GM19395 (cell line): ENCODE measurements at regions not wholly inside any gene's neighbourhood (a gene's known extent, or its start where the extent isn't known, plus 50 kb on each side); places are given as distances from the start of the nearest gene placed in this dataset.
"Not testable (repeated sequence)": the region's sequence is repeated elsewhere in the genome, so short reads cannot be mapped to it uniquely, and the experiment has no call there.

Experiments used
- ATAC-seq: cut with Tn5 transposase; IDR thresholded peaks from one replicate; pipeline ENCODE4 v1.9.1; 2021; ENCODE audit warnings: mild to moderate bottlenecking, moderate library complexity; ENCODE audit not compliant: unreplicated experiment

DNA sequence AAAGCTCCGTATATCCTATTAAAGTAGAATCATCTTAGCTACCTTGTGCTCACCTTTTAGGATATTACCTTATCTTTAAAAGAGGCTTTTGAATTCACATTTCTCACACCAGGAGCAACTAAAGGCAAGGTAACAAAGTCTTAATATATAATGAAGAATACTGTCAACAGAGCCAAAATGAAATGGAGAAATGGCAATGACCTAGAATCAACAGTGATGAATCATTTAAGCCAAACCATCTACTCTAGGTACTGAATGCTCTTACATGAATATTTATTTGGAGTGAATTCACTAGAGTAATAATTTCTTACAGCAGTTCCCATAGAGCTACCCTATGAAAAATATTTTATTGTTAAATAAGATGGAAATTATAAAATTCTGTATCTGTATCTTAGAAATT, 421.0 kb downstream of the RND3 start:
- no peak for ATAC-seq

DNA sequence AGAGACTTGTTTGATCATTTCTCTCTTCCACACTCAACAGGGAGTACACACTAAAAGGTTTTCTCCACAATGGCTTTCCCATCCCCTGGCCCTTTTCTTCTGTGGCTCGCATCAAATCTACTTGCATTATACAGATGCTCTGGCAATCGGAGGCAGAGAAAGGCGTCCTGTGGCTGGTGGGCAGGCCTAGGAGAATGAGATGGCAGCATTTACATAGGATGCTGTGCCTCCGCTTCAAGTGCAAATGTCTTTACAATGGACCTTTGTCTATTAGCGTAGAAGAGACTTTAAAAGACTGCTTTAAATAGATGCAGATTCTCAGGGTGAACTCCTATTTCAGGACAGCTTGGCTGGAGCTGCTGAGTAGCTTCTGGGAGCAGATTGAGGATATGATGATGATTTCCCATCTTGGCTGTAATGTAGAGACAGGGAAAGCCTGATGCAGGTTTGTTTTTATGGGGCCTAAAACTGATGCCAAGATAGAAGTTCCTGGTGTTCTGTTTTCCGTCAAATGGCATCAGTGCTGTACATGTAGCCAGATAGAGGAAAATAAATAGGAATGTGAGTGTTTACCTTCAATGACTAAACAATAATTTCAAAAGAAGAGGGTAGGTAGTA, 423.4 kb downstream of the RND3 start:
- no peak for ATAC-seq

DNA sequence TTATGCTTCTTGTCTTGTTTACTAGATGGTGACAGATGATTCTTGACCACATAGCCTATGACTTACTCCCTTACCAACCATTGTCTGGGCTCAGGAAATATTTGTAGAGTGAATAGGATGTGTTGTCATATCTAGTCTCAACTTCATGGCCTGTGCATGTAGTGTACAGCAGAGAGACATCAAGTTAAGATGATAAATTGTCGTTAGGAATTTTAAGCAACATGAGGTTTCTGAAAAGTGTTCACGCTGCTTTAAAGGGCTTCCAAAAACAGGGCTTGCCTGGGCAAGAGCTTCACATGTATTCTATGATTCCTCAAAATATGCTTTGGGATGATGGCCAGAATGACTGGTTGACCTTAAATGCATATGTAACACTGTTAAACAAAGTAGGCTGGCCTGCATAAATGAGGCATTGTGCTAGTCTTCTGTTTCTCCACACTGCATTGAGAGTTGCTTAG, 424.0 kb downstream of the RND3 start:
- no peak for ATAC-seq

DNA sequence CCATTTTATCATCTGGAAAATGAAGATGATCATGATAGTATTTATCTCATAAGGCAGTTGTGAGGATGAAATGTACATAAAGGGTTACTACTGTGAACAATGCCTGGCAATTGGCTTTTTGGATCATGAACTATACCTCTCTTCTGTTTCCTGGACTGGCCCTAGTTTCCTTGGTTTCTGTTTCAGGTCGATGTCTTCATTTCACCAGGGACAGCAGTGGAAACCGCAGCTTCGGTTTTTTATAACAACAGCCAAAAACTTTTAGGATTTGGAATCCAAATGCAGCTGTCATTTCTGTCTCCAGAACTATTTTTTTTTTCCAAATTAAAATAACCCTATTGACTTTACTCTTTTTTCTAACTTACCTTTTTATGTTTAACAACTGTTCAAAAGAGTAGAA, 425.1 kb downstream of the RND3 start:
- no peak for ATAC-seq

DNA sequence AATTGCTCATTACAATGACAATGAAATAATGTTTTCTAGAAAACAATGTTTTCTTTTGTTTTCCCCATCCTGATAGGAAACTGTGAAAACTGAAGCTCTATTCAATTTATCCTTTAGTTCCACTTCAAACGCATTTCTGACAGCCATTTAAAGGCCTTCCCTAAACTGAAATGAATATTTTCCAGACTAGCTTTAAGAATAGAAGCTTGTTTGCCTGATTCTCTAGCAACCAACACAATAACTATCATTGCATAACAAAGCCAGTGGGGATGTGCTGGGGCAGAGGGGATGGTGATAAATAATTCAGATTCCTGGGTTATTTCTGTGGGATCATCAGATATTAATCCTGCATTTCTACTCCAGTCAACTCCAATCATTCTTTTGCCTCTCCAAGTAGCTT, 427.1 kb downstream of the RND3 start:
- no peak for ATAC-seq

DNA sequence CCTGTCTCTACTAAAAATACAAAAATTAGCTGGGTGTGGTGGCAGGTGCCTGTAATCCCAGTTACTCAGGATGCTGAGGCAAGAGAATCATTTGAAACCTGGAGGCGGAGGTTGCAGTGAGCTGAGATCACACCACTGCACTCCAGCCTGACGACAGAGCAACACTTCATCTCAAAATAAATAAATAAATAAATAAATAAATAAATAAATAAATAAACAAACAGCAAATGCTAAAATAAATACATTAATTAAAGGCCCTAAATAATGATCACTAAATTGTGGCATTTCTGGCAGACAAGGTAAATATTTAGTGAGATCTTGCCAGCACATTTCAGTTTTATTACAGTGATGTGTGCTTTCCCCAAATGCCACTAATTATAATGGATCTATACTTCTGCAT, 427.8 kb downstream of the RND3 start:
- not testable (repeated sequence) for ATAC-seq

DNA sequence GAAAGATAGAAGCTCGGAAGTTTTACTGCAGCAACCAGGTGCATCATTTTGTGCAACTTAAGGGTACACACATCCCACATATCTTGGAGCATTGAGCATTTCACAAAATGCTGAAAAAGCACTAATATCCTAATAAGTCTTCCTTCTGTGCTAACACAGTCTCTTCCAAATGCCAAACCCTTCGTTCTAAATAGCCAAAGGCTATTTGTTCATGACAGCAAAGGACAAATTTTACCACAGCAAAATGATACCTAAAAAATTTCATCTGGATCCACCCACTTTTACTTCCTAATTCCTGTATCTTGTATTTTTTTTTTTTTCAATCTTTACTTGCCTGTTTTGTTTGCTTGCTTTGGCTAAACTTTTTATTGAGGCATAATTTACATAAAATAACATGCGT, 435.0 kb downstream of the RND3 start:
- no peak for ATAC-seq

DNA sequence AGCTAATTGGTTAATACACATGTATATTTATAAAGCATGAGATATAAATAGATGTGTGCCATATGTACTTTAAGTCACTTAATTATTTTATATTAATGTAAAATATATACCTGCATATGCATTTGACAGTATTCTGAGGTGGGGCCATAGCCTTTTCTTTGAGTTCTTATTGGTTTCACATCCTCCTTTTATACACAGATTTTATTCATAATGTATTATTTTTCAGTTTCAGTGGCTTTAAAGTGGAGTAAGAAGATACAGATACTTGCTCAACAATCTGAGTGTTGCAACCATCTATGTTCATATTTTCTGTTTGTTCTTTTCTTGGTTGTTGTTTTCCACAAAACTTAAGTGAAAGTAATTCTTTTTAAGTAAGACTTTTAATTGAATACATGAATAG, 436.5 kb downstream of the RND3 start:
- ATAC-seq: no peak

DNA sequence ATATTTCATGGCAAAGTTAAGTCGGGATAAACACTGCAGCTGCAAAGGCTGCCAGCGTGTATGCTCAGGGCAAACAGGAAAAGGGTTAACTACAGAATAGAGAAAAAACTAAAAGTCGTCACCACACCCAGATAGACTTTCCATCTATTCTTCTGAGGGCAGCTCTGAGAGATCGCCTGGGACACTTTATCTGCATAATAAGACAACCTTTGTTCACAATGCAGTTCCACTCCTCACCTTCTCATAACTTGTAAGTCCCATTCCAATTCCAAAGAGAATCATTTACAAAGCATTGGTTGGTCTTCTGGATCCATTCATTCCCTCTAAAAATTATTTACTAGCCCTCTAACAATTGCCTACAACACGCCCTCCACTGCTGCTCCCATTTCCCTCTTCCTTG, 437.4 kb downstream of the RND3 start:
- no peak for ATAC-seq

DNA sequence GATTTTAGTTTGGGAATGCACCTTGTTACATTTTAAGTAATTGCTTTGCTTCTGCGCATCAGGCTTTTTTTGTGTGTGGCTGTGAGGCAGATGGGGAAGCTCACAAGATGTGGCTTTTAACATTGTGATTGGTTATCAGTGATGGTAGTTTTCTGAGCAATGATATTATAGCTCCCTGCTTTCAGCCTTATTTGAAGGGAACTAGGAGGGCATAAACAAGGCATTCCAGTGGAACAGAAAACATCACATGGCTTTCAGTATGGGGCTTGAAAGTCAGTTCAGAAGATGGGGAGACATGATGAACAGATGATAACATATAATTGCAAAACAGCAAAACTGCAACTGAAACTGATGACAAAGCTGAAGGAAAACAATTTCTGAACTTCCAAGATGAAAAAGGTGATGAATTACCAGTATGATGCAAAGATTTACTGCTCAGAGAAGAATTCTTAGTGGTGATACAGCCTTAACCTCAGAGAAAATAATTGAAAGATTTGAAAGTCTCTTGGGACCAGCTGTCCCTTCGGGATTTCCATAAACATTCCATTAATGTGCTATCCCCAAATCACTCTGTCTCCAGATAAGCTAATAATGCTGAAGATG, 439.7 kb downstream of the RND3 start:
- ATAC-seq: no peak

DNA sequence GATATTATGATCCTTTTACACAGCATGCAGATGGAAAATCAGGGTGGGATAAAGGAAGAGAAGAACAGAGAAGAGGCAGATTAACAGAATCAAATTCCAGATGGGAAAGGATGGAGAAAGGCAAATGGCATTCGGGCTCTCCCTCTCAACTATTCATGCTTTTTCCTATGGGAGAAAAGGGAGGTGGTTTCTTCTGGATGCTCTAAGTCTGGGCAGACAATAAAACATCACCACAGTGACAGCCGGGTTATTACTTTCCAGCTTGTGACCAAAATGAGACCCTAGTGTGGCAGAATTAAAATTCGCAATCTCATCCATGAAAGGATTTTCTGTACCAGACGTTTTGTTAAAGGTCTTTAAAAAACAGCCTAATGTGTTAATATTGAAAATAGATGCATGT, 440.7 kb downstream of the RND3 start:
- ATAC-seq: no peak

DNA sequence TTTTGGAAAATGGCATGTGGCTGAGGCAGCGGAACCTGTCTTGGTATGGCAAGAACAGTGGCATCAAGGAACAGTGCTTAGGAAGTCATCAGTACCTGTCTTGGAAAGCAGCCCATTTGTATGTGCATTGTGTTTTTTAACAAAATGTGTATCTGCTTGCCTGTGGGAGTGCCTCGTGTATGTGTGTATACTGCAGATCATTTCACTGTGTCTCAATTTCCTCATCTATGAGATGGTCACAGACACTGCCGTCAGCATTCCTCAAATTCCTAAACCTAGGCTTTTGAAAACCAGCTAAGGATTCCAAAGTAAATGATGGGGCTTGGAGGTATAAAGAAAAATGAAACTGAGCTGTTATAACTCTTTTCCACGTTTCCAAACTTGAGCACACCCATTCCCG, 441.3 kb downstream of the RND3 start:
- ATAC-seq: no peak

DNA sequence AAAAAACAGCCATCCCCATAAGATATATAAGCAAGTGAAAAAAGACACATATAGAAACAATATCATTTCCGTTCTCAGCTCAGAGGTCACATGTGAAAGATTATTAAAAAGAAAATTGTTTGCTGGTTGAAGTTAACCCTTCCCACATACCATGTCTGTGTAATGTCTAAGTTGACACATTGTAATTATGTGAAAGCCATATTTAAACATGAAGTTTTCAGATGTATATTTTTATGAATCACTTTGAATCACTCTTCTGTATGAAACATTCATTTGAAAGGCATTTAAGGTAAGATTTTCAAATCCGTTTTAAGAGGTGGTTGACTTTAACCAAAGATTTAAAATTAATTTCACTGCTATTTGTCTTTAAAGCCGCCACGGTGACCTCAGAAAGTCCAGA, 441.9 kb downstream of the RND3 start:
- ATAC-seq: no peak

DNA sequence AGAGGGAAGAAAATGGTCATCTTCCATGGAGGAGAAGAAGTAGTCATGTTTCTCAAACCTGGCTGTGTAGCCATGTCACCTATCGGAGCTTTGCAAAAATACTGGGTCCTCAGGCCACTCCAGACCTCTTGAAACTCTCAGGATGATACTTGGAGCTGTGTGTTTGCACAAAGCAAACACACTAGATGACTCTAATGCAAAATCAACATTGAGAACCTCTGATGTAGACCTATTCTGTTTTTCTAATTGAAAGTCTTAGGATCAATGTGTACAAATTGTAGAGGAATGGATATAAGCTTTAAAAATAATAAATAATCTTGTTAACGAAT, 444.3 kb downstream of the RND3 start:
- ATAC-seq: no peak

DNA sequence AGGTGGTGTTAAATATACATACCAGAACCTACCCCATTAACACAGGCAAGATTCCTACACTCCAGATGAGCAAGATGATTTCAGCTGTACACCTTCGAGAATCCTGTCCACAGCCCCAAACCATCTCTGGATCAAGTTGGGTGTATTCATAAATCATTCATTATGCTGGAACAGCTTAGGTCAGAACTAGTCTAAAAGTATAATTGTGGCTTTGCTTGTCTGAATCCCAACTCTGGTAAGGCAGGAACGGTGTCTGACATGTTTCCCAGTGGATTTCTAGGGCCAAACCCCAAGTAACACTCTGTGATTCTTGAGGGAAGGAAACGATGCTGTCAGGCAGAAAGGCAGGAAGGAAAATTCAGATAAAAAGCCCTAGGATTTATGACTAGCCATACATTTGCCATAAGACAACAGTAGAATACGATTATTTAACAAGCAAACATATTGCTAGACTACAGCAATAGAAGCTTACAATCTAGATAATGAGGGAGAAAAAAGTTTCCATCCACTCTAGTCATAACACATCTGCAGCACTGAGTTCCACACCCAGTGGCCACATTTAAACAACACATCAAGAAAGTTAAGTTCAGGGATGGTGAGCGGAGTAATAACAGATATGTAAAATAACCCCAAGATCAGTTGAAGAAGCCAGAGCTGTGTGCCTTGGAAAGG, 444.8 kb downstream of the RND3 start:
- no peak for ATAC-seq

DNA sequence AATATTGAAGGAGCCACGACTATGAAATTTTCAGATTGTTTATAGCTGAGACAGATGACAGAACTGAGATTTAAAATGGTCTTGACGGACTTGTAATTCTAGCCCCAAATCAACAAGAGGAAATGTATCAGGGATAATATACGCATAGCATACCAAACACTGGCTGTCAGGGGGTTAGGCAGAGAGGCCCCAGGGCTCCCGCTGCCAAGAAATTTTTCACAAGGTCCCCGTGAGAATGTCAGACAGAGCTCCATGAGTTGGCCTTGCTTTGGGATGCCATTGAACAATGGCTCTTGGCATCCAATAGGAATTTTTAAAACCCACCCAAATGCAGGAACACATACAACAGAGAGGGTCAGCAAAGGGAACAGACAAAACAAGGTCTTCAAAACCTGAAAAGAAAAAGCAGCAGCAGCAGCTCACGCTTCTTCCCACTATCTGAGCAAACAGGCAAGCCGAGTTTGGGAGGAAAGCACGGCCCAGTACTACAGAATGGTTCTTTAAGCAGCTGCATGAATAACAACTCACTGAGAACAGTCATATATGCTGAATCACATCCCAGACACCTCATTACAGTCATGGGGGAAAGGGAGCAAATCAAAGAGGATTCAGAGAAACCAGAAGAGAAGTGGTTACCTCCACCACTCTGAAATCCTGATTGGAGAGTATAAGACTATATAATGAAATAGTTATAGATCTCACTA, 445.6 kb downstream of the RND3 start:
- no peak for ATAC-seq

DNA sequence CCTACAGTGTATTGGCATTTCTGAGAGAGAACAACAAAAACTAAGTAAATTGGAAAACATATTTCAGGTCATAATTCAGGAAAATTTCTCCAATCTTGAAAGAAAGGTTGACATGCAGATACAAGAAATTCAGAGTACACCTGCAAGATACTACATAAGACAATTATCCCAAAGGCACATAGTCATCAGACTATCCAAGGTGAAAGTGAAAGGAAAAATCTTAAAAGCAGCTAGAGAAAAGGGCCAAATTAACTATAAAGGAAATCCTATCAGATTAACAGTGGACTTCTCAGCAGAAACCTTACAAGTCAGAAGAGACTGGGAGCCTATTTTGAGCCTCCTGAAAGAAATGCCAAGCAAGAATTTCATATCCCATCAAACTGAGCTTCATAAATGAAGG, 449.0 kb upstream of the MMADHC start:
- no peak for ATAC-seq

DNA sequence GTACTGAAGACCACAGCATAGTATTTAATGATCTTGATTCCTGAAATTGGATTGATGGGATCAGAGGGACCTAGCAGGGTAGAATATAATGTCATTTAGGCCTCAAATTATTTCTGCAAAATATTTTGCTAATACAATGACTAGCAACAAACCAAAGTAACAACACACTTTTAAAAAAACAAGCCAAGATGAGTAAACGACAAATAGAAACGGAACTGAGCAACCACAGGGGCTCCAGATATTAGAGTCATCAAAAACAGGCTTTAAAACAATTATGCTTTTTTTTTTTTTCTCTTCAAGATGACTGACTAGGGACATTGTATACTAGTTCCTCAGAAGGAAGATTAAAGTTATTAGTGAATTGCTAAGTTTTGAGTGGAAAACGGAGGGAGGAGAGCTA, 447.1 kb upstream of the MMADHC start:
- no peak for ATAC-seq

DNA sequence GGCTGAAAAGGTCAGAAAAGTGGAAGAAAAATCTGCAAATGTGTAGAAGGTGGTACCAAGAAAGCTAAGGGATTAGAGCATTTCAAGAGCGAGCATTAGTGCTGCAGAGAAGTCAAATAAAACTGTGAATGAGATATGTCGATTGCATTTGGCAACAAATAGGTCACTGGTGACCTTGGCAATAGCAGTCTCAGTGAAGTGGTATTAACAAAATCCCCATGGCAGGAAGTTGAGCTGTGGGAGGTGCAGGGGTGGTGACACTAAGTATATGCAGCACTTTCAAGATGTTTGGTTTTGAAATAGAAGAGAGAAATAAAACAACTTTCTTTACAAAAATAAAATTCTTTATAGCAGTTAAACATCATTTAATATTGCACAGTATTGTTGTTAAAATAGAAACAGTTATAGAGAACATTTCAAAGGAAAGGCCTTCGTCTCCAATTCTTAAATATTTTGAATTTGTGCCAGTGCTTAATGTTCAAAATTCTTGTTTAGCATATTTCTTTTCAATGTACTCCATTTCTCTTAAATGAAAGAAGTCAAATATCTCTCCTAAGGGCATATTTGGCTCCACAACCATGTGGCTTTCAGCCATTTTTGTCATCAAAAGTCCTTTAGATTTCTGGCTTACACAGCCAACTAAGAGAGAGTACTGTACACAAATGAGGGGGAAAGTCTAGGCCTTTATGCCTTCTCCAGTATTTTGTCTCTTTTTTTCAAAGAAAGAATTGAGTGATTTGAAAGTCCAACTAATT, 443.0 kb upstream of the MMADHC start:
- no peak for ATAC-seq

DNA sequence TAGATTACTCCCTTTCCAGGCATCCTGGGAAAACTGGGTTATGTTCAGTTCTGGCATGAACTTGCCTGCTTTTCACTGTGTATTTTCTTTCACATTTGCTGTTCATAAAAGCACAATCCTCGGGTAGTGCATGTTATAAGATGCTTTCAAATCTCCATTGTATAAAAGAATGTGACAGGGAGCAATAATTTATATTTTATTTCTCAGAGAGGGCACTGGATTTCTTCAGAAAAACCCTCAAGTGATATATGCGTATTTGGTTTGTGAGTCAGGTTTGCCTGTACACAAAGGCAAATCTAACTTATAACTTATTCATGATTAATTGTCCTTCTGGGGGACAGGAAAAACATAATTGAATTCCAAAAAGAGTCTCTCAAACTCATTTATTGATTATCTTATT, 440.7 kb upstream of the MMADHC start:
- no peak for ATAC-seq

DNA sequence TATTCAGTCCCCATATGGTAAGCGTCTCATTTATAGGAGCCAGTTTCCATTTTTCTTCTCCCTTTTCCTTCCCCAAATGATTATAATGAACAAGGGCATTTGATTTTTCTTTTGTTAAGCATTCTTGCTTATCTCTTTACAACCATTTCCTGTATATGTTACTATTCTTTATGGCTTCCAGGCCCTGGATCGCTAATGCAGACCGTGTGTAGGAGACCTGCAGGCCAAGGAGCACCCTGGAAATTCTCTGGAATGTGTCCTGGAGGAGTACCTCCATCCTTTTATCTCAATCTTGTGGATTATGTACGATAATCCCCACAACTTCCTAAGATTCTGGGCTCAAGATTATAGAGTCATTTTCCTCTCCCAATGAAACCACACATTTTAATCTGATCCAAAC, 439.6 kb upstream of the MMADHC start:
- ATAC-seq: no peak
